ENCODE measurements at regions not wholly inside any gene's neighbourhood (a gene's known extent, or its start where the extent isn't known, plus 50 kb on each side); places are given as distances from the start of the nearest gene placed in this dataset.

GRCh38 chr12:18888047-18888446 is 150.1 kb downstream of the CAPZA3 start:
- H3K4me3 ChIP-seq (ENCODE audit: insufficient read depth, low read depth, low read length), result no peak overlapping the region
- H2AFZ ChIP-seq (replicated peaks; ENCODE audit: low read length, poor library complexity), result no peak overlapping the region
- no peak overlapping the region for H3K18ac ChIP-seq (ENCODE audit: low read depth, low read length)
- ChIA-PET CTCF (interaction anchor here (0.7 kb wide), 1 partner anchor 725 kb away, joined by 12 read pairs; no protein-coding TSS in a partner anchor), POLR2A (ENCODE audit: unreplicated experiment) (no interaction called here)
- H3K9me1 ChIP-seq (ENCODE audit: insufficient read depth, low read length), result no peaks in the 10 kb centered on the region
- no peak overlapping the region for H3K9ac ChIP-seq (ENCODE audit: low read depth, low read length)
- H4K91ac ChIP-seq (ENCODE audit: insufficient read depth, low read depth, low read length), result no peak overlapping the region
- dilution Hi-C loops (cut with HindIII; ENCODE audit: low sequenced_read_pairs, unreplicated experiment) (no loop called here), in situ Hi-C loops (cut with MboI; ENCODE audit: low sequenced_read_pairs) (no loop called here), intact Hi-C loops (cut with micrococcal nuclease) (no loop called here)
- H3K9me3 ChIP-seq (ENCODE audit: control insufficient read depth, insufficient read depth, low read length), result no peaks in the 10 kb centered on the region
- H2BK120ac ChIP-seq (ENCODE audit: low read depth, low read length), result no peak overlapping the region
- H3K56ac ChIP-seq (ENCODE audit: extremely low read depth, insufficient read depth, low read length), result no peak overlapping the region
- no peak overlapping the region for H3K27ac ChIP-seq (ENCODE audit: insufficient read depth, low read length)
- no peak overlapping the region for H3K4ac ChIP-seq (ENCODE audit: low read depth, low read length)
- no peaks in the 10 kb centered on the region for H3K4me1 ChIP-seq (ENCODE audit: control insufficient read depth, insufficient read depth, low read length)
- H3K36me3 ChIP-seq (ENCODE audit: control insufficient read depth, insufficient read depth, low read length), result no peaks in the 10 kb centered on the region
- no peak overlapping the region for H4K8ac ChIP-seq (ENCODE audit: low read depth in 2 of 2, low read length in 2 of 2)
- no peak overlapping the region for H3K14ac ChIP-seq (replicated peaks; ENCODE audit: low read depth, low read length)
- no peak overlapping the region for H3K23ac ChIP-seq (ENCODE audit: low read depth, low read length)
- no peak overlapping the region for H2BK15ac ChIP-seq (ENCODE audit: low read depth, low read length)
- H3K4me2 ChIP-seq (ENCODE audit: low read depth, low read length), result no peak overlapping the region
- H4K20me1 ChIP-seq (ENCODE audit: insufficient read depth, low read length), result no peaks in the 10 kb centered on the region
- H2AK9ac ChIP-seq (replicated peaks; ENCODE audit: low read depth, low read length, poor library complexity), result no peak overlapping the region
- H2BK5ac ChIP-seq (ENCODE audit: low read depth, low read length, poor library complexity, severe bottlenecking), result no peak overlapping the region
- no peaks in the 10 kb centered on the region; the same call in 1 of the 2 replicates for H3K27me3 ChIP-seq (ENCODE audit: control insufficient read depth, insufficient read depth, low read length)
- ATAC-seq (ENCODE audit: low read depth) (no peak), DNase-seq (no peak)
- no peak overlapping the region for H4K5ac ChIP-seq (ENCODE audit: low read depth, low read length)
- TF ChIP-seq USF2 (IDR thresholded peaks at IDR 0.05; ENCODE audit: low read depth, low read length), result no peak
- no peak for TF ChIP-seq MXI1 (IDR thresholded peaks at IDR 0.05; ENCODE audit: borderline replicate concordance, low read depth, low read length)
- no peak for TF ChIP-seq BHLHE40 (IDR thresholded peaks at IDR 0.05; ENCODE audit: low read depth, low read length)
- TF ChIP-seq RAD21 (IDR thresholded peaks at IDR 0.05; ENCODE audit: low read length), result no peak
- TF ChIP-seq NFE2L2 (IDR thresholded peaks at IDR 0.05; ENCODE audit: low read depth, low read length), result no peak
- TF ChIP-seq SMC3 (IDR thresholded peaks at IDR 0.05; ENCODE audit: low read depth, low read length), result no peak
- no peak for TF ChIP-seq MAFK (IDR thresholded peaks at IDR 0.05; ENCODE audit: low read depth, low read length)
- no peak for TF ChIP-seq CEBPB (IDR thresholded peaks at IDR 0.05; ENCODE audit: low read depth, low read length)
- TF ChIP-seq POLR2A (IDR thresholded peaks at IDR 0.05; ENCODE audit: low read depth, low read length), result no peak
- no peak for TF ChIP-seq CTCF (conservative IDR thresholded peaks at IDR 0.05; ENCODE audit: low read depth, low read length)
- no peak for TF ChIP-seq ELK1 (IDR thresholded peaks at IDR 0.05; ENCODE audit: borderline replicate concordance, low read depth, low read length)
- no peak for TF ChIP-seq RCOR1 (IDR thresholded peaks at IDR 0.05; ENCODE audit: insufficient replicate concordance, low read length)
- no peak for TF ChIP-seq FOS (IDR thresholded peaks at IDR 0.05; ENCODE audit: low read depth, low read length)
- H2BK20ac ChIP-seq (ENCODE audit: low read depth, low read length), result no peak overlapping the region
- no peaks in the 10 kb centered on the region for H3K79me1 ChIP-seq (ENCODE audit: low read depth in 1 of 2, low read length in 2 of 2)
- no TSS peak for BruUV-seq (replicated peaks)
- no CpG with 5 or more reads among the region's 2 CpGs for WGBS, 2 experiments (ENCODE audit: extremely low coverage in 2 of 2, insufficient read length in 1 of 2)
- no peak overlapping the region for H2AK5ac ChIP-seq (ENCODE audit: low read depth, low read length)

Measured in IMR-90 (cell line).